ENCODE measurements at regions not wholly inside any gene's neighbourhood (a gene's known extent, or its start where the extent isn't known, plus 50 kb on each side); places are given as distances from the start of the nearest gene placed in this dataset.

DNA sequence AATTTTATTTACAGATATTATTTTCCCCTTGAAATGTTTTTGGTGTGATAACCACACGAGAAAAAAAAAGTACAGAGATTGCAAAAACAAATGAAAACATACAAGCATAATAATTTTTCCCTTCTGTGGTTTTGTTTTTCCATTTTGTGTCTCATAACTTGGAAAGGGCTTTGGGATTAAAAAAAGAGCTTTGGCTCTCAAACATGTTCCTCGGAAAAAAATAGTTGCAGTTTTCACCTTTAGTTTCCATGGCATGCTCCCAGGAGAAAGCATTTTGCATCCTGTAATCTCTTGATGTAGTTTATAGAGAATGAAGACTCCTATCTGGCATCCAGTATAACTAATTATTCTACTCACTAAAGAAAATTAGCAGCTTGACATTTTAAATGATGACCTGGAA, 362.1 kb upstream of the PDGFD start:
- DNase-seq (ENCODE audit: low read depth): no peak

DNA sequence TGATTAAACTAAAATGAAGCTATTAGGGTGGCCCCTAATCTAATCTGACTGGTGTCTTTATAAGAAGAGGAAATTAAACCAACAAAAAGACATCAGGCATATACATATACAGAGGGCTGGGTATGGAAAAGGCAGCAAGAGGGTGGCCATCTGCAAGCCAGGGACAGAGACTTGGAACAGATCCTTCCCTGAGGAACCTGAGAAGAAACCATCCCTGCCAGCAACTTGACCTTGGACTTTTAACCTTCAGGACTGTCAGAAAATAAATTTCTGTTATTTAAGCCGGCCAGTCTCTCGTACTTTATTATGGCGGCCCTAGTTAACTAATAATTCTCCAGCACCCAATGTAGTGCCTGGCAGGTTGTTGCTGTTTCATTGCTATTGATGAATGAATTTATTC, 361.5 kb upstream of the PDGFD start:
- no peak for DNase-seq (ENCODE audit: low read depth)

DNA sequence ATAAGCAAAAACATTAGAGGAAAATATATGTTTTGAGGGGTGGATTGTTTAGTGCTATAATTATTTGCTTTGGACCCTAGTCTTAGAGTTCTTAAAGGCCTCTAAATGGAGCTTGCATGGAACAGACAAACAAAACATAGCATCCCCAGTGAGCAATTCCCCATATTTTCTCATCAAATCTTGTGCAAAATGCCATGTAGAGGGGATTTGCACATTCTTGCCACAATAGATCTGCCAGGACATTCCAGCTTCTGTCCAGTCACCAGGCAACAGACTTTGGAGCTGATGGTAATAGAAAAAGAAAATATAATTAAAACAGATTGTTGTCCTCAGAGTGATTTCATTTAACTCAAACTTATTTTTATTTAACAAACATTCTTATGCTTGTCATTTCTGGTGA, 360.3 kb upstream of the PDGFD start:
- DNase-seq (ENCODE audit: low read depth): no peak

GRCh38 chr11:104523611-104524010, 359.7 kb upstream of the PDGFD start:
- DNase-seq (ENCODE audit: low read depth): no peak

DNA sequence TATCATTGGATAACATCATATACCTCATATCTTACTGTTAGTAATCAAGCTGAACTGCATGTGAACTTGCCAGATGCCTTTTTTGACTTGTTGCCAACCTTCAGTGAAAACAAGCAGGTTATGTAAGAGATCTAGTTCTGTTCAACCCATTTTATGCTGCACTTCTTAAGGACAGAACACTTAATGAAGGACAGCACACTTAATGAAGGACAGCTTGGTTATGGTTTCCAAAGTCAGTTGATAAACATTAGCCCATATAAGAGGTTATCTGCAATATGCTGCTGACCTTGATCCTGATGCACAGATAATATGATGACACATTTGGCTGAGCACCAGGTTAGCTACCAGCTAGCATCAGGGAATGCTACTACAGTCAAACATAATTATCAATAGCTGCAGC, 358.7 kb upstream of the PDGFD start:
- DNase-seq (ENCODE audit: low read depth): no peak

DNA sequence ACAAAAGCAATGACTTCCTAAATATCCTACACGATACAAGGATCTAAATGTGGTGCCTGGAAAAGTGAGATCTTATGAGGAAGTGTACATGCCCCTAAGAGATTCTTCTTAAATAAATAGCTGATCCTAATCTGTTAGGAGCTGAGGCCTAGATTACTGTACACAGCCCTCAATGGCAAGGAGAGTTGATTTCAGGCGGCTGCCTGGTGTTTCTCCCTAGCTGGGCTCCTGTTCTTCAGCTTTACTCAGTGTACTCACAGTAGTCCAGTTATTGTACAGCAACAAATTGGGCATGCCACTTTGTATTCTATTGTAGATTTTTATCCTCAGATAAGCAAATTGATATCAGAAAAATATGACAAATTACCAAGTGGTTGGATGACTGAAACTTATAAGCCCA, 358.2 kb upstream of the PDGFD start:
- DNase-seq (ENCODE audit: low read depth): no peak

DNA sequence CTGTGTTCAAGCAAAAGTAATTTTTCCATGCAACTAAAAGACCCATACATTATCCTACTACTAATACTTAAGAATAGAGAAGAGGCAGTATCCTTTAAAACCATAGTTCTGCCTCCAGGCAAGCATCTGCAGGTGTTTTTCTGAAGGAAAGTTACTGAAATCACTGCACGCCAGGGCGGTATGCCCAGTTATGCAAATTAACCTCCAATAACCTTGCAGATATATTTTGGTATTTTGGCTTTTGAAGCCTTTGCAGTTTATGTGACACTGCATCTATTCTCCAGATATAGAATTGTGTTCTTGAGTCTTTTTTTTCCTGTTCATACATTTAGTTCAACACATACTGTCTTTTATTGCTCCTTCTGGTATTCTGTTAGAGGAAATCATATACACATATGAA, 346.2 kb upstream of the PDGFD start:
- no peak for DNase-seq (ENCODE audit: low read depth)

GRCh38 chr11:104490182-104490581, 326.2 kb upstream of the PDGFD start:
- no peak for DNase-seq (ENCODE audit: low read depth)

DNA sequence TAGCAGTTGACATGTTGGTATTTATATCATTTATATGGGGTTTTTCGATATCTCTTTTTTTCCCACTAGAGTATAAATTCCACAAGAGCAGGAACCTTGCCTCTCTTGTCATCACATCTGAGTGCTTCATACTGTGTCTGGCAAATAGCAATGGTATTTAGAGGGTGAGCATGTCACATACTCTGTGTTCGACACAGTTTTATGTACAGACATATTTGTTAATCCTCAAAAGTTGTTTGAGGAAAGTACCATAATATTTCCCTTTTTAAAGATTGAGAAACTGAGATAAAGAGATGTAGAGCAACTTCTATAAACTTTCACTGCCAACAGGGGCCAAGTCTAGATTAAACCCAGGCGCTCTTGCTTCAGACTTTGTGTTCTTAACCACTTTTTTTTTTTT, 324.6 kb upstream of the PDGFD start:
- DNase-seq (ENCODE audit: low read depth): no peak

GRCh38 chr11:104487046-104487806, 323.3 kb upstream of the PDGFD start:
- no peak for DNase-seq (ENCODE audit: low read depth)

- DNase-seq (ENCODE audit: low read depth): no peak
Measured at GRCh38 chr11:104484804-104485554, 321.0 kb upstream of the PDGFD start.

DNA sequence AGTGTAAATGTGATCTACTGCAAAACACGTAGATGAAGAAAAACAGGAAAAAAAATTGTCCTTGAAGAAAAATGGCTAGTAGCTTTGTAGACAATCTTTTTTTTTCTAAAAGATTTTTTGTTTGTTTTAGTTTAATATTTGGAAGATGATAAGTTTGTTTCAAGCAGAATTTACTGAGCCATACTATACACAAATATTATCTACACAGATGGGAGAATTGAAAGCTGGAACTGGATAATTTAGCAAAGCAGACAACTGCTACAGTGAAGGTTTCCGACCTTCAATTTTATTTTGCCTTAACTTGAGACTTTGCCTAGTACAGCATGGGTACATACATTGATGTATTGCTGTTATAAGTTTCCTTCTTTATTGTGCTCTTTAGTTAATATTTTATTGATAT, 313.0 kb upstream of the PDGFD start:
- no peak for DNase-seq (ENCODE audit: low read depth)

DNA sequence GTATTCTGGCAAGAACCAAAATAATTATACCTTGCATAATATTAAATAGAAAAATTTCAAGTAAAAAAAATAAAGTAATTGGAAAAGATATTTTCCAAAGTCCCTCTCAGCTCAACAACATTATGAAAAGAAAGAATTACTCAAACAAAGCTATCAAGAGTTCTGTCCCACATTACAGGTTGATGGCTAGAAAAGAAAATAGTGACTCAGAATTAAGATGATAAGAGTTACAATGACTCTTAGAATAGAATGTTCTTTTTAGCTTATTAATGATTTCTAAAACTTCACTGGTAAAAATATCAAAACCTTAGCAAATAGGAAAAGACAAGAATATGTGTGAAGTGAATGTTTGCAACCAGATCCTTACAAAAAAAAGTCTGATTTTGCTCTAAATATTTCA, 312.5 kb upstream of the PDGFD start:
- DNase-seq (ENCODE audit: low read depth): no peak

GRCh38 chr11:104467404-104467803, 303.5 kb upstream of the PDGFD start:
- no peak for DNase-seq (ENCODE audit: low read depth)

GRCh38 chr11:104465321-104465720, 301.4 kb upstream of the PDGFD start:
- no peak for DNase-seq (ENCODE audit: low read depth)

GRCh38 chr11:104464691-104465090, 300.7 kb upstream of the PDGFD start:
- no peak for DNase-seq (ENCODE audit: low read depth)

DNA sequence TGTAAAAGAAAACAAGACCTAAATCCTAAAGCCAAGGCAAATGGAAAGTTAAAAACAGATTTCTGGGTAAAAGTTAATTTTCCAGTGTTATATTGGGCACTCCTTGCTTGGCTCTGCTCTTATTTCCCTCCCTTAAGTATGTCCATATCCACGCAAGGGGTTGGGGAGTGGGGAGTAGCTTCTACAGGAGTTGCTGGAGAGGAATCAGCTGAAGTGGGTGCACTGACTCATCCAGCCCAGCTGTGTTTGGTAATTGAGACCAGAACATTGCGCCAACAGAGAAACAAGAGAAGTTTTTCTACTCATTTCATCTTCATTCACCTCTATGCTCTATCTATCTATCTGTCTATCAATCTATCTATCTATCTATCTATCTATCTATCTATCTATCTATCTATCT, 298.4 kb upstream of the PDGFD start:
- no peak for DNase-seq (ENCODE audit: low read depth)

GRCh38 chr11:104451197-104451893, 287.4 kb upstream of the PDGFD start:
- no peak for DNase-seq (ENCODE audit: low read depth)

- no peak for DNase-seq (ENCODE audit: low read depth)
Measured at GRCh38 chr11:104443387-104443786, 279.4 kb upstream of the PDGFD start.

GRCh38 chr11:104442321-104442720, 278.4 kb upstream of the PDGFD start:
- DNase-seq (ENCODE audit: low read depth): no peak

GRCh38 chr11:104435494-104435893, 271.5 kb upstream of the PDGFD start:
- no peak for DNase-seq (ENCODE audit: low read depth)

- DNase-seq (ENCODE audit: low read depth): no peak
Measured at GRCh38 chr11:104433751-104434150, 269.8 kb upstream of the PDGFD start.

GRCh38 chr11:104432981-104433380, 269.0 kb upstream of the PDGFD start:
- no peak for DNase-seq (ENCODE audit: low read depth)

Data from activated T-helper 9 cell treated with anti-CD3 and anti-CD28 coated beads, Interleukin-2, amount 50 U/mL, for 16 hours (primary cell).